Left hindlimb (tissue), 1 donor: ENCODE measurements at regions not wholly inside any gene's neighbourhood (a gene's known extent, or its start where the extent isn't known, plus 50 kb on each side); places are given as distances from the start of the nearest gene placed in this dataset.

Source experiments
- DNase-seq: peaks from one replicate; pipeline ENCODE4 v3.0.0-alpha.2; 2018

- no peak for DNase-seq
These were observed 50.8 kb upstream of the NAV2 start for GRCh38 chr11:19661827-19662226.

GRCh38 chr11:19660076-19660475, 52.6 kb upstream of the NAV2 start:
- no peak for DNase-seq

- DNase-seq, result no peak
These were observed 53.1 kb upstream of the NAV2 start for GRCh38 chr11:19659529-19659928.

- DNase-seq, result no peak
These were observed 54.3 kb upstream of the NAV2 start for GRCh38 chr11:19658344-19658743.

GRCh38 chr11:19656140-19656541, 56.5 kb upstream of the NAV2 start:
- no peak for DNase-seq

GRCh38 chr11:19652623-19653375, 59.8 kb upstream of the NAV2 start:
- DNase-seq, result no peak

- DNase-seq, result no peak
These were observed 61.0 kb upstream of the NAV2 start for GRCh38 chr11:19651653-19652052.

- DNase-seq, result no peak
These were observed 61.6 kb upstream of the NAV2 start for GRCh38 chr11:19651028-19651427.

GRCh38 chr11:19650467-19650866, 62.2 kb upstream of the NAV2 start:
- no peak for DNase-seq

GRCh38 chr11:19649751-19650150, 62.9 kb upstream of the NAV2 start:
- no peak for DNase-seq

- no peak for DNase-seq
These were observed 64.3 kb upstream of the NAV2 start for GRCh38 chr11:19648321-19648720.

GRCh38 chr11:19647816-19648215, 64.8 kb upstream of the NAV2 start:
- DNase-seq, result no peak

- peak; percentile 71 for DNase-seq
These were observed 65.7 kb upstream of the NAV2 start for GRCh38 chr11:19646921-19647320.

GRCh38 chr11:19646308-19646707, 66.3 kb upstream of the NAV2 start:
- no peak for DNase-seq

GRCh38 chr11:19644316-19644715, 68.3 kb upstream of the NAV2 start:
- no peak for DNase-seq

GRCh38 chr11:19642185-19643158, 70.2 kb upstream of the NAV2 start:
- no peak for DNase-seq

- DNase-seq, result no peak
These were observed 73.0 kb upstream of the NAV2 start for GRCh38 chr11:19639603-19640105.

GRCh38 chr11:19635332-19635731, 77.3 kb upstream of the NAV2 start:
- no peak for DNase-seq

GRCh38 chr11:19633276-19633675, 79.4 kb upstream of the NAV2 start:
- no peak for DNase-seq

- DNase-seq, result no peak
These were observed 80.2 kb upstream of the NAV2 start for GRCh38 chr11:19632499-19632834.

- no peak for DNase-seq
These were observed 80.7 kb upstream of the NAV2 start for GRCh38 chr11:19631712-19632498.

GRCh38 chr11:19628018-19628417, 84.6 kb upstream of the NAV2 start:
- DNase-seq, result no peak

- DNase-seq, result no peak
These were observed 85.1 kb upstream of the NAV2 start for GRCh38 chr11:19627566-19627965.
